ENCODE measurements at regions not wholly inside any gene's neighbourhood (a gene's known extent, or its start where the extent isn't known, plus 50 kb on each side); places are given as distances from the start of the nearest gene placed in this dataset.

DNA sequence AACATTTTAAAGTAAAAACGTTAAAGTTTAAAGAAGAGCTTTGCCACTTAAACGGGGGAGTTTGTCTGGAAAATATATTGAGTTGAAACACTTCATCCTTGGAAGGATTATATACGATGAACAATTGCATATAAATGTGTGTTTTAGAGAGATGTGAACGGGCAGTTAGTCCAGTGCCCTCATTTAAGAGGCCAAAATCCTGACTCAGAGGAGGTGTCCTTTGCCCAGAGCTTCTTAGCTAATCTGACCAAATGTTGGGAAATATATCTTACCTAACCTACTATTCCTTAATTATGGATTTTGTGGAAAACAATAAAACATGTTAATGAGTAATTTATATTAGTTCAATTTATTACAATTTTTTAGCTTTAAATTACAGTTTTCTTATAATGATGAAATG, 327.2 kb upstream of the DIPK2B start:
- no peak for FAIRE-seq
- no peak for TF ChIP-seq TAF1 (IDR thresholded peaks at IDR 0.05; ENCODE audit: low read depth, low read length)
- TF ChIP-seq PAX5 (IDR thresholded peaks at IDR 0.05; ENCODE audit: insufficient read depth, low read length, severe bottlenecking) = no peak
- no peak for TF ChIP-seq POLR2A (IDR thresholded peaks at IDR 0.05; ENCODE audit: low read depth, low read length)
- no peak for TF ChIP-seq SPI1 (IDR thresholded peaks at IDR 0.05; ENCODE audit: low read depth, low read length)
- no peak for TF ChIP-seq POU2F2 (IDR thresholded peaks at IDR 0.05; ENCODE audit: low read depth, low read length)
- TF ChIP-seq POLR2AphosphoS5 (IDR thresholded peaks at IDR 0.05; ENCODE audit: low read depth, low read length) = no peak
- no peak for DNase-seq (ENCODE audit: insufficient read length, low spot score)

DNA sequence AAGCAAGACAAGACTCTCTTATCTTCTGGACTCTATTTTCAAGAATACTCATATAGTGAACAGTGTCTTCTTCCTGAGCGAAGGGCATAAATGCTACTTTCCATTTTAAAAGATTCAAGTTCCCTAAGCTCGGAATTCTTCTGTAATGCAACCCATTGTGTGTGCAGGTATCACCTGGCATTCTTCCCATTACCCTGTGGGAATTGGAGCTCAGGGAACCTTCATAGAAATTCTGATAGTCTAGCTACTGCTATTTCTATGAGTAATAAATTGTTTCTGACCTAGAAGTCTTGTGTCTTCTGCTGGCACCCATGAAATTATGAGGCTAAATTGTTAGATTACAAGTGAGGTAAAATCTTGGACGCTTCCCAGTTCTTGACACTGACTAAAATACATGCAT, 324.1 kb upstream of the DIPK2B start:
- TF ChIP-seq SPI1 (IDR thresholded peaks at IDR 0.05; ENCODE audit: low read depth, low read length) (no peak), TAF1 (IDR thresholded peaks at IDR 0.05; ENCODE audit: low read depth, low read length) (no peak), PAX5 (IDR thresholded peaks at IDR 0.05; ENCODE audit: insufficient read depth, low read length, severe bottlenecking) (no peak), POU2F2 (IDR thresholded peaks at IDR 0.05; ENCODE audit: low read depth, low read length) (no peak), POLR2AphosphoS5 (IDR thresholded peaks at IDR 0.05; ENCODE audit: low read depth, low read length) (no peak), POLR2A (IDR thresholded peaks at IDR 0.05; ENCODE audit: low read depth, low read length) (no peak)
- FAIRE-seq (no peak), DNase-seq (ENCODE audit: insufficient read length, low spot score) (no peak)

DNA sequence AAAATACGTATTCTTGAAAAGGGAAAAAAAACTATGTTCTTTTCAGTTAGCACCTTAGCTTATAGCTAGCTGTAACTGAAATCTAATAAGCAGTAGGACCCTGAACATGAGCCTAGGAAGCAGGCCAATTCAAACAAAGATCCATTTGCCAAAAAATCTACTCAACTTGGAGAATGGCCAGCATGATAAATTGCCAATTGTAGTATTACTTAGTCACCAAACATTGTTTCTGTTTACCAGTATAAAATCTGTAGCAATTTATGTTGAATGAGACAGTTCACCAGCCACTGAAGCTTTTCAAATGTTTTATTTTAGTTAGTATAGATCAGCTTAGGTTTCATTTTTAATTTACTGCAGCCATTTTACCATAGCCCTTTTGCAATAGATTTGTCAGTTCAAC, 323.6 kb upstream of the DIPK2B start:
- DNase-seq (ENCODE audit: insufficient read length, low spot score) = no peak
- FAIRE-seq = no peak
- TF ChIP-seq POLR2AphosphoS5 (IDR thresholded peaks at IDR 0.05; ENCODE audit: low read depth, low read length) = no peak
- no peak for TF ChIP-seq TAF1 (IDR thresholded peaks at IDR 0.05; ENCODE audit: low read depth, low read length)
- no peak for TF ChIP-seq SPI1 (IDR thresholded peaks at IDR 0.05; ENCODE audit: low read depth, low read length)
- no peak for TF ChIP-seq POU2F2 (IDR thresholded peaks at IDR 0.05; ENCODE audit: low read depth, low read length)
- TF ChIP-seq POLR2A (IDR thresholded peaks at IDR 0.05; ENCODE audit: low read depth, low read length) = no peak
- no peak for TF ChIP-seq PAX5 (IDR thresholded peaks at IDR 0.05; ENCODE audit: insufficient read depth, low read length, severe bottlenecking)

DNA sequence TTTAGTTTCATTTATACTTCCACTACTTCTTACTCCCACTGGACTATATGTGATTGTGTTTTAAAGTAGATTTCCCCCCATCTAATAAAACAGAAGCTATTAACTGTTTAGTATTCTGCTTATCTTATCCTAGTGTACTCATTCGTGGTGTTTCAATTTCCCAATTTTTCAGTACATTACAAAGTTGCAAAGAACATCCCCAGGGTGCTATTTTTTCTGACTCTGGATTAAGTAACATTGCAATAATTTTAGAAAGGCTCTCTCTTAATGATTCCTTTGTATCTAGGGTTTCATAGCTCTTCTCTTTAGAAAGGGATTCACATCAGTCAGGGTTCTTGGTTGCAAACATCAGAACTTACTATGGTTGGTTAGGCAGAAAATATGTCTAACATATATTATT, 317.9 kb upstream of the DIPK2B start:
- TF ChIP-seq PAX5 (IDR thresholded peaks at IDR 0.05; ENCODE audit: insufficient read depth, low read length, severe bottlenecking) (no peak), POU2F2 (IDR thresholded peaks at IDR 0.05; ENCODE audit: low read depth, low read length) (no peak), TAF1 (IDR thresholded peaks at IDR 0.05; ENCODE audit: low read depth, low read length) (no peak), SPI1 (IDR thresholded peaks at IDR 0.05; ENCODE audit: low read depth, low read length) (no peak), POLR2AphosphoS5 (IDR thresholded peaks at IDR 0.05; ENCODE audit: low read depth, low read length) (no peak), POLR2A (IDR thresholded peaks at IDR 0.05; ENCODE audit: low read depth, low read length) (no peak)
- FAIRE-seq (no peak), DNase-seq (ENCODE audit: insufficient read length, low spot score) (no peak)

DNA sequence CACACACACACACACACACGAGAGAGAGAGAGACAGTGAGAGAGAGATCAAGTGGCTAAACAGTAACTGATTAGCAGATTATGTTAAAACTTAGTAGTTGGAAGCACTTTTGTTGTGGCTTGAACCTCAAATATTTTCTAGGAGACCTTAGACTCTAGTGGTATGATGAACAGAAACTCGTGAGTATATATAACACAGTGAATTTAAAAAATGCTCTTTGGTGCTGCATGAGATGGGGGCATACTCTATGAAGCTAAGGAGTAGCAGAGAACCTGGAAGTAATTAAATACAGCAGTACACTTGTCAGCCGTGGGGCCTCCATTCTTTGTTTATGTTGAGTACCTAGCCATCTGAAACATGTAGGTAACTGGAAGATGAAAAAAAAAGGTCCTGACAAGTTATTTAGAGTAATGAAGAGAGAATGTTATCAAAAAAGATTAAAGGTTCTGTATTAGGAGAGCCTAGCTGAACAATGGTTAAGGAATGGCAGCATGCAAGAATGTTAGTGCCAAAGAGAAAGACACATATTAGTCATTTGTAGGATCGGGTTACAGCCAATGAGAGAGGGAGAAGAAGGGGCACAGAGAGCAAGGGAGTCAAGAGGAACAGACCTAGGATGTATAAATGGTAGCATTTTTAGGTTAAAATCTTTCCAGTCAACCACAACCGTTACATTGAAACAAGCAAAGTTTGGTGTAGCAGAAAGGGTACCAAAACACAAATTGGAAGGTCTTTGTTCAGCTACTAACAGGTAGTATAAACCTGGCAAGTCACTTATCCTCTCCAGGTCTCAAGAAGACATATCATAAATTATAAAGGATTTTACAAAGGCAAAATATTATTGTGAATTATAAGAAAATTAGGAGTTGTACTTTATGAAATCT, 316.7 kb upstream of the DIPK2B start:
- no peak for DNase-seq (ENCODE audit: insufficient read length, low spot score)
- FAIRE-seq = no peak
- no peak for TF ChIP-seq TAF1 (IDR thresholded peaks at IDR 0.05; ENCODE audit: low read depth, low read length)
- TF ChIP-seq POLR2AphosphoS5 (IDR thresholded peaks at IDR 0.05; ENCODE audit: low read depth, low read length) = no peak
- TF ChIP-seq SPI1 (IDR thresholded peaks at IDR 0.05; ENCODE audit: low read depth, low read length) = no peak
- no peak for TF ChIP-seq POLR2A (IDR thresholded peaks at IDR 0.05; ENCODE audit: low read depth, low read length)
- no peak for TF ChIP-seq PAX5 (IDR thresholded peaks at IDR 0.05; ENCODE audit: insufficient read depth, low read length, severe bottlenecking)
- TF ChIP-seq POU2F2 (IDR thresholded peaks at IDR 0.05; ENCODE audit: low read depth, low read length) = no peak

DNA sequence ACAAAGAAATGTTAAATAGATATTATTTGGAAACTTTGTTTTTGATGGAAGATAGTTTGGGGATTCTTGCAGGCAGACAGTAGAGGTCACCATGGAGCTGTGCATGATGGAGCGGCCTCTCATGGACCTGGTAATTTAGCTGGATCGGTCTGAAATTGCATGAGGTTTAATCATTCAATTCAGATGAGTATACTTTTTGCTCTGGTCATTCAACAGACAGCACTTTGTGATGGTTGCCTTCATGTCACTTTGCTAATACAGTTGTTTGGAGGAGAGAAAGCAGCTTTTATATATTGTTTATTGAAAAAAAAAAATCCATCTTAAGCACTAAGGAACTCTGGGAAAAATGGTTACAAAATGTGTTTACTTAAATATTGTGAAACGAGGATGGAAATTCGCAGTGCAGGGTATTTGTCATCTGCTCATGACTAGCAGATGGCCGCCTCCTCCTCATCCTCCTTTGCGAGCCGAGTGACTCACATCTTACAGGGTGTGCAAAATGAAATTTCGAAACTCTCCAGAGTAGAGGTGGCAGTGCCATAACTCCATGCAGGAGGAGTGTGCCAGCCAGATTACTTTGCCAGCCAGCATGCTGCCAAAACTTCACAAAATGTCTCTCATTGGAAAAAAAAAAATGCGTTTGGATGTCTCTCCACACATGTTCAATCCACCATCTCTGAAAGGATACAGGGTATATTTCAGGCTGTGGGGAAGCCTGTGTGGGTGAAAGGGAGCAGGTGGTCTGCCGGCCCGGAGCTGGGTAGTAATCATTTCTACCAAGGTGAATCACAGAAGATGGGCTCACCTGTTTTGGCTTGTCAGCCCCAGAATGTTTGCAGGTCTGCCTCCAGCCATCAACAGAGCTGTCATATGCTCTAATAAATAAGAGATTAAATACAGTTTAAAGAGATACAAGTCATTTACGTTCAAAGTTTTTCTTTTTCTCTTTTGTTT, 314.9 kb upstream of the DIPK2B start:
- DNase-seq (ENCODE audit: insufficient read length, low spot score) = no peak
- no peak for TF ChIP-seq POLR2AphosphoS5 (IDR thresholded peaks at IDR 0.05; ENCODE audit: low read depth, low read length)
- TF ChIP-seq PAX5 (IDR thresholded peaks at IDR 0.05; ENCODE audit: insufficient read depth, low read length, severe bottlenecking) = no peak
- no peak for TF ChIP-seq POU2F2 (IDR thresholded peaks at IDR 0.05; ENCODE audit: low read depth, low read length)
- no peak for TF ChIP-seq TAF1 (IDR thresholded peaks at IDR 0.05; ENCODE audit: low read depth, low read length)
- TF ChIP-seq SPI1 (IDR thresholded peaks at IDR 0.05; ENCODE audit: low read depth, low read length) = no peak
- no peak for TF ChIP-seq POLR2A (IDR thresholded peaks at IDR 0.05; ENCODE audit: low read depth, low read length)
- no peak for FAIRE-seq

DNA sequence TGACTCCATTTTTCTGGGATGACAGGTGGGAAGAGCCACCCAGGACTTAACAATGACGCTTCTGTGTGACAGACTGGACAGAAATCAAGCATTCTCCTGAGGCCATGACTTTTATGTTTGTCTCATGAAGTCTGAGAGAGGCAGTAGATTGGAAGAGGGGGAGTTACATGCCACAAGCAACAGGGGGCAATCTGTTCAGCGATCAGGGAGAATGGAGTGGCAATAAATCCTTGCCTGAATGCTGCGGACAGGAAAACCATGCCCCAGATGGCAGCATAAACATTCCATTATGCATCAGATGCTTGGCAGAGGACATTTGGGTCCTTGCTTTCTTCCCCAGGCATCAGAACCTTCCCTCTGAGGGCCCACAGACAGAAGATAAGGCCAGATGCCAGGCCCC, 312.4 kb upstream of the DIPK2B start:
- no peak for FAIRE-seq
- TF ChIP-seq POLR2A (IDR thresholded peaks at IDR 0.05; ENCODE audit: low read depth, low read length) (no peak), POLR2AphosphoS5 (IDR thresholded peaks at IDR 0.05; ENCODE audit: low read depth, low read length) (no peak), TAF1 (IDR thresholded peaks at IDR 0.05; ENCODE audit: low read depth, low read length) (no peak), SPI1 (IDR thresholded peaks at IDR 0.05; ENCODE audit: low read depth, low read length) (no peak), PAX5 (IDR thresholded peaks at IDR 0.05; ENCODE audit: insufficient read depth, low read length, severe bottlenecking) (no peak), POU2F2 (IDR thresholded peaks at IDR 0.05; ENCODE audit: low read depth, low read length) (no peak)
- DNase-seq (ENCODE audit: insufficient read length, low spot score) = no peak

DNA sequence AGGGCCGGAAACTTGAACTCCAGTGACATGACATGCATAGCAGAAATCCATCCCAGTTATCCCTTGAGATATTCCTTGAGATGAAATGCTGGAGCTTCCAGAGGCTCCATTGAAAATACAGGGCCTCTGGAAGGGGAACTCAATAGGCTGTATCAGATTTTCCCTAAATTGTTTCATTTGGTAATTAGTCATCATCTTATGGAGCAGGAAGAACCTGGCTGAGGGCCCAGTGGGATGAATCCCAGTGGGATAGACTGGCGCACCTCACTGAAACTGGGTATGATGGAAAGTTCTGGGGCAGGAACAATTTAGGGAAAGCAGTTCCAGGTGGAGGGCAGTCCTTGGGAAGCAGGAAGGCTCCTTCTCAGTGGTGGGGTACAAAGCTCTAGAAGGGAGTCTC, 307.8 kb upstream of the DIPK2B start:
- DNase-seq (ENCODE audit: insufficient read length, low spot score) (no peak), FAIRE-seq (no peak)
- no peak for TF ChIP-seq POU2F2 (IDR thresholded peaks at IDR 0.05; ENCODE audit: low read depth, low read length)
- no peak for TF ChIP-seq POLR2AphosphoS5 (IDR thresholded peaks at IDR 0.05; ENCODE audit: low read depth, low read length)
- no peak for TF ChIP-seq POLR2A (IDR thresholded peaks at IDR 0.05; ENCODE audit: low read depth, low read length)
- TF ChIP-seq SPI1 (IDR thresholded peaks at IDR 0.05; ENCODE audit: low read depth, low read length) = no peak
- TF ChIP-seq PAX5 (IDR thresholded peaks at IDR 0.05; ENCODE audit: insufficient read depth, low read length, severe bottlenecking) = no peak
- TF ChIP-seq TAF1 (IDR thresholded peaks at IDR 0.05; ENCODE audit: low read depth, low read length) = no peak
